Adrenal gland (tissue), 9 donors: ENCODE measurements at regions not wholly inside any gene's neighbourhood (a gene's known extent, or its start where the extent isn't known, plus 50 kb on each side); places are given as distances from the start of the nearest gene placed in this dataset.

Experiments used
- DNase-seq, 7 donors: peaks; one replicate each; pipeline ENCODE4 v3.0.0-alpha.2; 2019 to 2020
- H3K27ac ChIP-seq, 5 donors: fragments of 200-600 bp; sonication (generic) in 4 of 5; 1 replicate in 3 of 5; 2 replicates in 2 of 5; pipeline versions ENCODE4 v1.5.1 to v1.8.0; 2016 to 2020; ENCODE audit warnings: mild to moderate bottlenecking in 1 of 5
- H3K27me3 ChIP-seq: fragments of 200-600 bp; 2 replicates; pipeline ENCODE4 v1.8.0; 2021
- H3K36me3 ChIP-seq, 2 donors: fragments of 200-600 bp; replicated peaks in 1 of 2; 1 replicate in 1 of 2; 2 replicates in 1 of 2; pipeline versions ENCODE4 v1.5.1 to v1.8.0; 2018 to 2022
- H3K4me1 ChIP-seq, 2 donors: fragments of 200-600 bp; replicated peaks in 1 of 2; 1 replicate in 1 of 2; 2 replicates in 1 of 2; pipeline versions ENCODE4 v1.5.1 to v1.8.0; 2018 to 2021
- H3K4me3 ChIP-seq, 4 donors: fragments of 200-600 bp; sonication (generic) in 3 of 4; one replicate each; pipeline ENCODE4 v1.5.1; 2016 to 2018
- H3K9me3 ChIP-seq, 3 donors: fragments of 200-600 bp; sonication (generic) in 1 of 3; replicated peaks in 1 of 3; 1 replicate in 2 of 3; 2 replicates in 1 of 3; pipeline versions ENCODE4 v1.5.1 to v1.8.0; 2016 to 2021
- POLR2A ChIP-seq, 2 donors: fragments of 450-650 bp; IDR thresholded peaks; one replicate each; pipeline ENCODE4 v1.6.1; 2017; ENCODE audit warnings: antibody characterized with exemption in 2 of 2, mild to moderate bottlenecking in 2 of 2, moderate library complexity in 1 of 2
- WGBS, 4 donors: extraction: QIAGEN DNeasy Blood & Tissue Kit in 2 of 4; methylation state at CpG; one replicate each; pipeline versions ENCODE4 v1.1.5 to v1.1.7; 2013 to 2017; 5-methylcytosine and 5-hydroxymethylcytosine counted together
- intact Hi-C, 2 donors: fragments of 100-400 bp; cut with DNase I; formaldehyde crosslinking; loops; one replicate each; pipeline versions ENCODE4 v1.14.1 to v1.15.0; 2022 to 2023
- TF ChIP-seq, protein P1 (sequence below), 6 experiments: fragments of 450-650 bp in 4 of 6; fragments of 200-600 bp in 2 of 6; sonication (generic) in 1 of 6; IDR thresholded peaks; 1 replicate in 5 of 6; 2 replicates in 1 of 6; pipeline versions ENCODE4 v1.5.1 to v1.8.0; 2016 to 2021; ENCODE audit warnings: antibody characterized with exemption in 6 of 6, mild to moderate bottlenecking in 2 of 6, moderate library complexity in 1 of 6
- donor health status: healthy with polysubstance abuse.
- donor health status: Bipolar disorder and iron deficiency.
- donor health status: DM: yes; HTN: yes; CAD: no.
- donor health status: DM: no; HTN: no; CAD: no.
- donor health status: DM: no; HTN: no; CAD: no.

DNA sequence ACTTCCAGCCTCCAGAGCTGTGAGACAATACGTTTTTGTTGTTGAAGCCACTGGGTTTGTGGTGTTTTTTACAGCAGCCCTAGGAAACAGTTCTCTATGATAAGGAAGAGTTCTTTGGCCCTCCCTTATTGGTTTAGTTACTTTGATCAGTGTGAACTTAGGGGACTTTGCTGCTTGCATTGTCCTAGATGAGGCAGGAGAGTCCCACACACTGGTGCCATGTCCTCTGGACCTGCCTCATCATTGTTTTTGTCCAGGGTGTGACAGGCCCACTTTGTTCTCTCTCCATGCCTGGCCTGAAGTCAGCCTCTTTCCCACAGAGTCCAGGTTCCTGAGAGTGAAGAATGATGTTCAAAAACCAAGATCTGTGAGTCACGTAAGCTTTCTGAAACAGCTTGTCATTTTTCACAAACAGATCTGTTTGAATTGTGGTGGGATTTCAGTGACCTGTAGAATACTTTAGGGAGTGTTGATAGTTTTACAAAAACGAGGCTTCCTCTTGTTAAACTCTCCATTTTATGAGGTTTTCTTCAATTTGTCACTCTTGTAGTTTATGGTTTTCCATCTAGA lies 63.8 kb downstream of the ING1 start:
- 66 to 80% (median 74%) methylated on average over 3 of the region's 3 CpGs for WGBS, 4 donors
- no peak for DNase-seq
- Histone ChIP-seq H3K9me3 (no peaks in the 10 kb centered on the region), H3K27ac (no peak overlapping the region), H3K36me3 (no peaks in the 10 kb centered on the region), H3K4me3 (no peak overlapping the region), H3K4me1 (no peaks in the 10 kb centered on the region), H3K27me3 (no peaks in the 10 kb centered on the region)
- TF ChIP-seq, protein P1, sequence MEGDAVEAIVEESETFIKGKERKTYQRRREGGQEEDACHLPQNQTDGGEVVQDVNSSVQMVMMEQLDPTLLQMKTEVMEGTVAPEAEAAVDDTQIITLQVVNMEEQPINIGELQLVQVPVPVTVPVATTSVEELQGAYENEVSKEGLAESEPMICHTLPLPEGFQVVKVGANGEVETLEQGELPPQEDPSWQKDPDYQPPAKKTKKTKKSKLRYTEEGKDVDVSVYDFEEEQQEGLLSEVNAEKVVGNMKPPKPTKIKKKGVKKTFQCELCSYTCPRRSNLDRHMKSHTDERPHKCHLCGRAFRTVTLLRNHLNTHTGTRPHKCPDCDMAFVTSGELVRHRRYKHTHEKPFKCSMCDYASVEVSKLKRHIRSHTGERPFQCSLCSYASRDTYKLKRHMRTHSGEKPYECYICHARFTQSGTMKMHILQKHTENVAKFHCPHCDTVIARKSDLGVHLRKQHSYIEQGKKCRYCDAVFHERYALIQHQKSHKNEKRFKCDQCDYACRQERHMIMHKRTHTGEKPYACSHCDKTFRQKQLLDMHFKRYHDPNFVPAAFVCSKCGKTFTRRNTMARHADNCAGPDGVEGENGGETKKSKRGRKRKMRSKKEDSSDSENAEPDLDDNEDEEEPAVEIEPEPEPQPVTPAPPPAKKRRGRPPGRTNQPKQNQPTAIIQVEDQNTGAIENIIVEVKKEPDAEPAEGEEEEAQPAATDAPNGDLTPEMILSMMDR (IDR thresholded peaks at IDR 0.05) = no peak
- no peak for TF ChIP-seq POLR2A (IDR thresholded peaks at IDR 0.05)
- intact Hi-C loops = no loop called here

GRCh38 chr13:110779022-110779421 lies 65.5 kb downstream of the ING1 start:
- no peaks in the 10 kb centered on the region for H3K9me3 ChIP-seq
- no peak overlapping the region for H3K4me3 ChIP-seq
- no peak overlapping the region for H3K27ac ChIP-seq
- H3K27me3 ChIP-seq = no peaks in the 10 kb centered on the region
- WGBS, 4 donors = 78 to 85% (median 82%) methylated on average over 3 of the region's 3 CpGs
- H3K36me3 ChIP-seq = no peaks in the 10 kb centered on the region
- TF ChIP-seq, protein P1 (IDR thresholded peaks at IDR 0.05) = no peak
- no peak for TF ChIP-seq POLR2A (IDR thresholded peaks at IDR 0.05)
- intact Hi-C loops = no loop called here
- H3K4me1 ChIP-seq = no peaks in the 10 kb centered on the region
- no peak for DNase-seq

DNA sequence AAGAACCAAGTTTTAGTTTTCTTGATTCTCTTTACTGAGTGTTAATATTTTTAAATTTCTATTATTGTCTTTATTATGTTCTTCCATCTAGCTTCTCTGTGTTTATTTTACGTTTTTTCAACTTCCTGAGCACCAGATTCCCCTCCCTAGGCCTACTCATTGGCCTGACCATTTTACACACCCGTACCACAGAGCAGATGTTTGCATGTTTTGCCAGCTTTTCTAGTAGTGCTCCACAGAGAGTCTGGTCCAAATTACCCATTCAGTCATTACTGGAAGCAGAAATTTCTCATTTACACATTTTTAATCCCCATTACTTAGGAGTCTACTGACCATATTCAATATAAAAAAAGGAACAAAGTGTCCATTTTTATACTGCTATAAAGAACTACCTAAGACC lies 66.9 kb downstream of the ING1 start:
- H3K36me3 ChIP-seq = no peaks in the 10 kb centered on the region
- no peaks in the 10 kb centered on the region for H3K9me3 ChIP-seq
- no peak overlapping the region for H3K4me3 ChIP-seq
- 53 to 63% (median 57%) methylated on average over 2 of the region's 2 CpGs for WGBS, 4 donors
- intact Hi-C loops = no loop called here
- no peak for DNase-seq
- H3K27ac ChIP-seq = no peak overlapping the region
- H3K27me3 ChIP-seq = no peaks in the 10 kb centered on the region
- no peaks in the 10 kb centered on the region for H3K4me1 ChIP-seq
- TF ChIP-seq POLR2A (IDR thresholded peaks at IDR 0.05) = no peak

- DNase-seq = no peak
- H3K4me1 ChIP-seq = no peaks in the 10 kb centered on the region
- H3K9me3 ChIP-seq = no peaks in the 10 kb centered on the region
- intact Hi-C loops = no loop called here
- H3K27me3 ChIP-seq = no peaks in the 10 kb centered on the region
- H3K36me3 ChIP-seq = no peaks in the 10 kb centered on the region
- H3K27ac ChIP-seq = no peak overlapping the region
- no peak for TF ChIP-seq POLR2A (IDR thresholded peaks at IDR 0.05)
- TF ChIP-seq, protein P1 (IDR thresholded peaks at IDR 0.05) = no peak
- H3K4me3 ChIP-seq = no peak overlapping the region
These were observed 68.7 kb downstream of the ING1 start for GRCh38 chr13:110782185-110782584.

DNA sequence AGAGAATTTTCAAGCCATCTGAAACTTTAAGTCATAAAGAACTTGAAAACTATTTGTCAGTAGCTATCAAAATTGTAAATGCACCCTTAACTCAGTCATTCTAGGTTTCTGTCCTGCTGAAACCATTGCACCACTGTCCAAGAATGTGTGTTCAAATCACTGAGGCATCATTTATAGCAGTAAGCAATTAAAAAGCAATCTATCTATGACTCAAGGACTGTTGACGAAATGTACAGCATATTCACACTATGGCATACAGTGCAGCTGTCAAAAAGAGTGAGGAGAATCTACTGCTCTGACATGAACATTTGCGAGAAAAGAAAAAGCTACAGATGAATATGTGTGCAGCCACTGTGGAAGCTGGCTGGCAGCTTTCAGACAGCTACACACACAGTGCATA lies 71.2 kb downstream of the ING1 start:
- H3K4me1 ChIP-seq = no peaks in the 10 kb centered on the region
- TF ChIP-seq, protein P1 (IDR thresholded peaks at IDR 0.05) = no peak
- no peak for TF ChIP-seq POLR2A (IDR thresholded peaks at IDR 0.05)
- H3K9me3 ChIP-seq = no peaks in the 10 kb centered on the region
- no peak overlapping the region for H3K4me3 ChIP-seq
- no peaks in the 10 kb centered on the region for H3K36me3 ChIP-seq
- intact Hi-C loops = no loop called here
- H3K27ac ChIP-seq = no peak overlapping the region
- DNase-seq = no peak
- H3K27me3 ChIP-seq = no peaks in the 10 kb centered on the region
- 60 to 81% (median 75%) methylated on average over 2 of the region's 2 CpGs for WGBS, 4 donors
